Ovary (tissue), 7 donors: ENCODE measurements at regions not wholly inside any gene's neighbourhood (a gene's known extent, or its start where the extent isn't known, plus 50 kb on each side); places are given as distances from the start of the nearest gene placed in this dataset.
"Not testable (repeated sequence)": the region's sequence is repeated elsewhere in the genome, so short reads cannot be mapped to it uniquely, and the experiment has no call there.

Experiments
- DNase-seq, 5 donors: peaks; one replicate each; pipeline ENCODE4 v3.0.0-alpha.2; 2019 to 2020
- H3K27ac ChIP-seq, 2 donors: fragments of 200-600 bp; one replicate each; pipeline versions ENCODE4 v1.5.1 to v1.8.0; 2019 to 2022
- H3K27me3 ChIP-seq: fragments of 200-600 bp; one replicate; pipeline ENCODE4 v1.8.0; 2022
- H3K36me3 ChIP-seq: fragments of 200-600 bp; sonication (generic); one replicate; pipeline ENCODE4 v1.5.1; 2019
- H3K4me1 ChIP-seq: one replicate; pipeline ENCODE4 v1.8.1; 2013; ENCODE audit warnings: mild to moderate bottlenecking, moderate library complexity; ENCODE audit not compliant: insufficient read depth
- H3K4me3 ChIP-seq: fragments of 200-600 bp; sonication (generic); one replicate; pipeline ENCODE4 v1.5.1; 2017
- H3K9me3 ChIP-seq, 2 donors: fragments of 200-600 bp in 1 of 2; sonication (generic) in 1 of 2; one replicate each; pipeline versions ENCODE4 v1.5.1 to v1.8.1; 2013 to 2019; ENCODE audit warnings: mild to moderate bottlenecking in 1 of 2, moderate library complexity in 1 of 2
- WGBS, 3 donors: extraction: QIAGEN DNeasy Blood & Tissue Kit in 1 of 3; methylation state at CpG; one replicate each; pipeline versions ENCODE4 v1.1.5 to v1.1.7; 2013 to 2017; 5-methylcytosine and 5-hydroxymethylcytosine counted together
- intact Hi-C, 4 donors: fragments of 100-400 bp; cut with DNase I; formaldehyde crosslinking; loops; one replicate each; pipeline versions ENCODE4 v1.11.0 to v1.15.1; 2022 to 2023
- donor health status: DM: no; HTN: no; CAD: no; lungs with moderate emphysema.
- donor health status: DM: no; HTN: no; CAD: no.
- donor health status: Bipolar disorder and iron deficiency.
- donor health status: DM: no; HTN: no; CAD: no.
- donor health status: DM: yes; HTN: yes; CAD: no.

DNA sequence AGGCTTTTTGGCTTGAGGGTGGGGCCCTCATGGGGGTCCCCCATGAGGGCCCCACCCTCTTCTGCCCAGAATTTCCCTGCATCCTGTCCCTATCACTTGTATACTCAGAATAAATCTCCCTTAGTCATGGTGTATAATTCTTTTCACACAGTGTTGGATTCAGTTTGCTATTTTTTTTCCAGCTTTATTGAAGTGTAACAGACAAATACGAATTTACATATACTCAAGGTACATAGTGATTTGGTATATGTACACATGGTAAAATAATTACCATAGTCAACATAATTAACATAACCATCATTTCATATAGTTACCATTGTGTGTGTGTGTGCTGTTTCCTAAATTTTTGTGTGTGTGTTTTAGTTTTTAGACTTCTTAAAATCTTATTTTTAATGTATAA is 289.4 kb downstream of the CNTNAP3B start:
- H3K4me3 ChIP-seq, H3K36me3 ChIP-seq, H3K27me3 ChIP-seq, H3K9me3 ChIP-seq, DNase-seq, intact Hi-C loops, H3K27ac ChIP-seq, H3K4me1 ChIP-seq: not testable (repeated sequence)
- no CpG with 5 or more reads among the region's 1 CpG for WGBS, 3 donors

- H3K27me3 ChIP-seq, H3K4me1 ChIP-seq, intact Hi-C loops, H3K9me3 ChIP-seq, H3K4me3 ChIP-seq, H3K27ac ChIP-seq, DNase-seq, H3K36me3 ChIP-seq: not testable (repeated sequence)
- no CpG with 5 or more reads among the region's 4 CpGs for WGBS, 3 donors
Observed at GRCh38 chr9:41838953-41839352, 290.3 kb downstream of the CNTNAP3B start.

DNA sequence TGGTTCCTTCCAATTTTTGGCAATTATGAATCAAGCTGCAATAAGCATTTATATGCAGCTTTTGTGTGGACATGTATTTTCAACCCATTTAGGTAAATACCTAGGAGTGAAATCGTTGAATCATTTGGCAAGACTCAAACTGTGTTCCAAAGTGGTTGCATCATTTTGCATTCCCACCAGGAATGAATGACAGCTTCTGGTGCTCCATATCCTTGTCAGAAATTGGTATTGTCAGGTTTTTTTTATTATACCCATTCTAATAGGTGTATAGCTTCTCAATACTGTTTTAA is 290.7 kb downstream of the CNTNAP3B start:
- H3K4me3 ChIP-seq, H3K27ac ChIP-seq, intact Hi-C loops, H3K36me3 ChIP-seq, H3K9me3 ChIP-seq, DNase-seq, H3K27me3 ChIP-seq, H3K4me1 ChIP-seq: not testable (repeated sequence)
- WGBS, 3 donors, result no CpG with 5 or more reads among the region's 1 CpG

DNA sequence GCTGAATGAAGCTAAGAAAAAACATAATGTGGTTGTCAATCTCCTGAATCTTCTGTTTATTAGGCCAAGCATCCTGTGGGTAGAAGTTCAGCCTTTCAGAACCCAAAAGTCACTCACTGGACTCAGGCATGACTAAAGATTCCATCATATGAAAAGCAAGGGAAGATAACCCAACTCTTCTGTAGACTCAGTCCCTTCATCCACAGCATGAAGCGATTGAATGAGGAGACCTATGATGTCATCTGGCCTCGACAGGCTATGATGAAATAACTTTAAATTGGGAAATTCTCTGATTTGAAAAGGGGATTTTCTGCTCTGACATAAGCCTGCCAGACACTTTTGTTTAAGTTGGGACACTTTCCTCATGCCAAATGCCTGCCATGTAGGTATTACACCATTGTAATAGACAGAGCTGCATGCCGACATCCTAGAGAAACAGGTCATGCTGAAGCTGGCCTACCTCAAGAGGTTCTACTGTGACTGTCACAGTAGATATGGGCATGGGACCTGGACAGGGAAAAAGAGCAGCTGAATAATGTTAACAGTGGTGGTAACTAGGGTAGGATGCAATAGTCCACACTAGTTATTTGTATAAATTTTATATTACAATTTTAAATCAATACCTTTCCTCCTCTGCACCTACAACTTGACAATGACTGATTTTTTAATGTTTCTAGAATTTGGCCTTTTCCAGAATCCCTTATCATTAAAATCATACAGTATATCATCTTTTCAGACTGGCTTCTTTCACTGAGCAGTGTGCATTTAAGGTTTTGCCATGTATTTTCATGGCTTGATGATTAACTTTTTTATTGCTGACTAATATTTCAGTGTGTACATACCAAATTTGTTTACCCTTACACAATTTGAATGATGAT is 291.3 kb downstream of the CNTNAP3B start:
- H3K36me3 ChIP-seq, H3K4me1 ChIP-seq, H3K27ac ChIP-seq, H3K27me3 ChIP-seq, intact Hi-C loops, H3K9me3 ChIP-seq, H3K4me3 ChIP-seq, DNase-seq: not testable (repeated sequence)
- WGBS, 3 donors, result no CpG with 5 or more reads among the region's 3 CpGs

- H3K27ac ChIP-seq, H3K36me3 ChIP-seq, DNase-seq, H3K9me3 ChIP-seq, H3K4me1 ChIP-seq, H3K4me3 ChIP-seq, H3K27me3 ChIP-seq, intact Hi-C loops: not testable (repeated sequence)
- WGBS, 3 donors, result no CpG with 5 or more reads among the region's 4 CpGs
Observed at GRCh38 chr9:41833108-41833507, 296.1 kb downstream of the CNTNAP3B start.

- H3K27ac ChIP-seq, H3K9me3 ChIP-seq, H3K27me3 ChIP-seq, DNase-seq, H3K4me3 ChIP-seq, H3K4me1 ChIP-seq, intact Hi-C loops, H3K36me3 ChIP-seq: not testable (repeated sequence)
- WGBS, 3 donors, result no CpG with 5 or more reads among the region's 8 CpGs
Observed at GRCh38 chr9:41824723-41825122, 304.5 kb downstream of the CNTNAP3B start.

- H3K4me1 ChIP-seq, intact Hi-C loops, H3K9me3 ChIP-seq, H3K36me3 ChIP-seq, H3K27me3 ChIP-seq, H3K4me3 ChIP-seq, H3K27ac ChIP-seq, DNase-seq: not testable (repeated sequence)
- 75 to 78% (median 78%) methylated on average over 4 of the region's 4 CpGs for WGBS, 3 donors
Observed at GRCh38 chr9:41802706-41803105, 326.5 kb downstream of the CNTNAP3B start.

DNA sequence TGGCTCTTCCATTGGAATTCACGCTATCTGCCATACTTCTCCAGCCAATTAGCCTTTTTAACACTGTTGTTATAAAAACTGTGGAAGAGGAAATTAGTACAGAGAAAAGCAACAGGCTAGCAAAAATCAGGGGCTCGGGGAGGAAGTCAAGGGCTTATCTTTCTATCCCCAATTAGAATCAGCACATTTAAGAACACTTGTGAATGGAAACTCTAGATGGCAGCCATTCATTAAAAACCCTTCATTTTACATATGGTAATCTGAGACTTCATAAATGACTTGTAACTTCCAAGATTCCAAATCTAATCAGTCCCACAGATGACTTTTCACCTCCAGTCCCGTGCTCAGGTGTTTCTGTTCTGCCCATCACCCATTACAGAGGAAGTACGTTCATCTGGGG is 330.5 kb downstream of the CNTNAP3B start:
- H3K36me3 ChIP-seq, H3K9me3 ChIP-seq, intact Hi-C loops, H3K27ac ChIP-seq, H3K4me1 ChIP-seq, DNase-seq, H3K27me3 ChIP-seq, H3K4me3 ChIP-seq: not testable (repeated sequence)
- 59 to 68% (median 60%) methylated on average over 4 of the region's 4 CpGs for WGBS, 3 donors

DNA sequence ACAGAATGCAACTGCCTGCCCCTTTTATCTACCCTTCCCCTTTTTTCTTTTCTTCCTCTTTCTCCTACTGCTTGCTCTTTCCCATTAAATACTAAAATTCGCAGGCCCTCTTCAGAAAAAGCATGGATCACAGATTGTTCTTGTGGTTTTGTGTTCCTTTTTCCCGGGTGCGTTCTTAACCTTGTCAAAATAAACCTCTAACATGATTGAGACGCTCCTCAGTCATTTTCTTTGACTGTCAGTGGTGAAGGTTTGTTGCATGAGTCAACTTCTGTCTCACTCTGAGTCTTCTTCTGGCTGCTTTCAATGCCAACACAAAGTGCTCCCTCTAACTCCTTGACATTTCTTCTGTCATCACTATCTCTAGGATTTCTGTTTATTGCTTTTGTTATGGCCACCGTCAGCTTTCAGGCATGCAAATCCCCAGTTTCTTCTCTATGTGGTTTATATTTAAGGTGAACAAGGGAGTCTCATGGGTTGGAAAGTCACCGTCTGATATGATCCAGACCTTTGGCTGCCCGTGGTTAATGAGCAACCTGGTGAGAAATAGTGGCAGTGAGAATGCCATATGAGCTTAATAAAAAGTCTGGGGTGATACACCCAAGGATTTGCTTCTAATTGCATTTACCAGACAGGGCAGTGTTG is 338.4 kb downstream of the CNTNAP3B start:
- WGBS, 3 donors, result 57 to 61% (median 60%) methylated on average over 7 of the region's 7 CpGs
- intact Hi-C loops, DNase-seq: not testable (repeated sequence)

DNA sequence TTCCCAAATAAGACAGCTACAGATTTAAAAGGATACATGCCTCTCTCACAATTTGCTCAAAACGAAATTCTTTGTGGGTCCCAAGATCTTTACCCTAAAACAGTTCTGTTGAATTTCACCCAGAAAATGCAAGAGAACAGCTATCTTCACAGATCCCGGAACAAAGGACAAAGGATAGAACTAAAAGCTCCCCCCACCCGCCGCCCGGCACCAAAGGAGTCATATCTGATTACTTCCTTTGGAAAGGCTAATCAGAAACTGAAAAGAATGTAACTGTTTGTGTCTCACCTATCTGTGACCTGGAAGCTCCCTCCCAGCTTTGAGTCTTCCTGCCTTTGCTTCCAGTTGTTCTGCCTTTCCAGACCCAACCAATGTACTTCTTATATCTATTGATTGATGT is 339.2 kb downstream of the CNTNAP3B start:
- H3K36me3 ChIP-seq, H3K4me3 ChIP-seq, H3K27me3 ChIP-seq, intact Hi-C loops, DNase-seq, H3K9me3 ChIP-seq, H3K4me1 ChIP-seq, H3K27ac ChIP-seq: not testable (repeated sequence)
- WGBS, 3 donors, result 79 to 89% (median 86%) methylated on average over 5 of the region's 5 CpGs

More for the DNA sequence above, 338.4 kb downstream of the CNTNAP3B start:
- H3K9me3 ChIP-seq, H3K36me3 ChIP-seq, H3K27ac ChIP-seq, H3K4me3 ChIP-seq, H3K27me3 ChIP-seq, H3K4me1 ChIP-seq: not testable (repeated sequence)

- H3K4me1 ChIP-seq, intact Hi-C loops, H3K27me3 ChIP-seq, H3K9me3 ChIP-seq, H3K4me3 ChIP-seq, H3K27ac ChIP-seq, H3K36me3 ChIP-seq, DNase-seq: not testable (repeated sequence)
- WGBS, 3 donors, result 84 to 92% (median 85%) methylated on average over 4 of the region's 4 CpGs
Observed at GRCh38 chr9:41789387-41789786, 339.8 kb downstream of the CNTNAP3B start.

DNA sequence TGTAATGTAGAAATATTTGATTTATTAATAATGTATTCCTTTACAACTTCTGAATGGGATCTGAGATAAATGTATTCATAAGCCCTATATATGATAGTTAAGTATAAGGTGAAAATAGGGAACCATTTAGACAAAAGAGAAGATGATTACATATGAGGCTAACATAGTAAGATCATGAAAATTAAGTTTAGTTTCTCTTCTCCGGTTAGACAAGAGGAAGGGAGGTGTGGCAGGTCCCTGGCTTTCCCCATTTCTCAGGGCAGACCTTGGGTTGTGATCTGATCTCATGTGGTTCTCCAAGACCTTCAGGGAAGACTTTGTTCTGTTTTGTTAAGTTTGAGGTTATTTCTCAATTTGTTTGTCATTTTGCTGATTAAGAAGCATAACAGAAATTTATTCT is 341.3 kb downstream of the CNTNAP3B start:
- H3K4me1 ChIP-seq, H3K4me3 ChIP-seq, DNase-seq, H3K36me3 ChIP-seq, H3K9me3 ChIP-seq, H3K27me3 ChIP-seq, intact Hi-C loops, H3K27ac ChIP-seq: not testable (repeated sequence)
- WGBS, 3 donors, result 81 to 85% (median 83%) methylated on average over 1 of the region's 1 CpG
